ENCODE measurements at regions not wholly inside any gene's neighbourhood (a gene's known extent, or its start where the extent isn't known, plus 50 kb on each side); places are given as distances from the start of the nearest gene placed in this dataset.

DNA sequence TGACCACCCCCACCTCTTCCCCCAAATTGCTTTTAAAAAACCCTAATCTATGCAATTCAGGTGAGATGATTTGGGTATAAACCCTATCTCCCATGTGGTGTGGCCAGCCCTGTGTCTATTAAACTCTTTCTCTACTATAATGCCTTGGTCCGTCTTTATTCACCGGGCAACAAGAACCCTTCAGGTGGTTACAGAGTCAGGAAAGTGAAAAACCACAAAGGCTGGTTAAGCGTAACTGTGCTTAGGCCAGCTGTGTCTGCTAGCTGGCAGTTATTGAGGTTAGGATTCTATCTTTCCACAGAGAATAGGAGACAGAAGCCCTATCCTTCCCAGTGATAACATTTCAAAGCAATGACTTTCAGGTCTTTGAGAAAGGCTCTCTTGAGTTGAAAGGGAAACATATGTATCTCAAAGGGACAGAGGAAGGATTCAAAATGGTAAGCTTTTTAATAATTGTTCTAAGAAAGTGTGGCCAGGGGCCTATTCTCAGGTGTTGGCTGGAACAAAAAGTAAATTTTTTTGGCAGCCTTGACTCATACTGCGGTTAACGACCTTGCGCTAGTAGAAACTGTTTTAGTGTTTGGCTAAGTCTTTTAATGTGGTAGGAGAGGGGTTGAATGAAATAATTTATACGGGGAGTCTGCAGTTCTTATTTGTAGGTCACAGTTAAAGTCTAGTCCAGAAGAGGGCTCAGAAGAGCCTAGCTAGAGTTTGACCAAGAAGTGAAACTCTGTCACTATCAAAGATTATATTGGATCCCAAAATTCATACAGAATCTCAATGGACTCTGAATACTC lies 89.0 kb downstream of the NPAP1 start:
- no peak for DNase-seq
- Mint-ChIP-seq H3K4me1 (no peaks in the 10 kb centered on the region), H3K36me3 (ENCODE audit: low read depth) (no peaks in the 10 kb centered on the region), H3K27ac (no peak overlapping the region), H3K27me3 (ENCODE audit: low read depth, poor library complexity) (peaks cover 6% of the 10 kb centered on the region), H3K4me3 (no peak overlapping the region), H3K9me3 (peaks cover 38% of the 10 kb centered on the region)
- TF ChIP-seq, protein P1, sequence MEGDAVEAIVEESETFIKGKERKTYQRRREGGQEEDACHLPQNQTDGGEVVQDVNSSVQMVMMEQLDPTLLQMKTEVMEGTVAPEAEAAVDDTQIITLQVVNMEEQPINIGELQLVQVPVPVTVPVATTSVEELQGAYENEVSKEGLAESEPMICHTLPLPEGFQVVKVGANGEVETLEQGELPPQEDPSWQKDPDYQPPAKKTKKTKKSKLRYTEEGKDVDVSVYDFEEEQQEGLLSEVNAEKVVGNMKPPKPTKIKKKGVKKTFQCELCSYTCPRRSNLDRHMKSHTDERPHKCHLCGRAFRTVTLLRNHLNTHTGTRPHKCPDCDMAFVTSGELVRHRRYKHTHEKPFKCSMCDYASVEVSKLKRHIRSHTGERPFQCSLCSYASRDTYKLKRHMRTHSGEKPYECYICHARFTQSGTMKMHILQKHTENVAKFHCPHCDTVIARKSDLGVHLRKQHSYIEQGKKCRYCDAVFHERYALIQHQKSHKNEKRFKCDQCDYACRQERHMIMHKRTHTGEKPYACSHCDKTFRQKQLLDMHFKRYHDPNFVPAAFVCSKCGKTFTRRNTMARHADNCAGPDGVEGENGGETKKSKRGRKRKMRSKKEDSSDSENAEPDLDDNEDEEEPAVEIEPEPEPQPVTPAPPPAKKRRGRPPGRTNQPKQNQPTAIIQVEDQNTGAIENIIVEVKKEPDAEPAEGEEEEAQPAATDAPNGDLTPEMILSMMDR (IDR thresholded peaks at IDR 0.05) = no peak

DNA sequence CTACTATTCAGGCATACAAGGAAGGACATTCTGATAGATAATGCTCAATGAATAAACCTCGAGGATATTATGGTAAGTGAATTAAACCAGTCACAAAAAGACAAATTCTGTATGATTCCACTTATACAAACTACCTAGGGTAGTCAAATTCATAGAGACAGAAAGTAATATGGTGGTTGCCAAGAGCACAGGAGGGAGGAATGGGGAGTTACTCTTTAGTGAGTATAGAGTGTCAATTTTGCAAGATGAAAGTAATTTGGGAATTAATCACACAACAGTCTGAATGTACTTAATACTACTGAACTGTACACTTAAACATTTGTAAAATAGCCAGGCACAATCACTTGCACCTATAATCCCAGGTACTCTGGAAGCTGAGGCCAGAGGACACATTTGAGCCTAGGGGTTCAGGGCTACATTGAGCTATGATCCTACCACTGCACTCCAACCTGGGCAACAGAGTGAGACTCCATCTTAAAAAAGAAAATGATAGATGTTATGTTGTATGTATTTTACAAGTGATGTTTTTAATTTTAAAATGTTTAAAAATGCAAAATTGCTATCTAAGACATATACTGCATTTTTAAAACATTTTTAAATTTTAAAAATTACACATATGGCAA lies 91.0 kb downstream of the NPAP1 start:
- no peak overlapping the region for H3K4me3 Mint-ChIP-seq
- H3K36me3 Mint-ChIP-seq (ENCODE audit: low read depth) = peaks cover 1% of the 10 kb centered on the region
- peaks cover 32% of the 10 kb centered on the region for H3K9me3 Mint-ChIP-seq

DNA sequence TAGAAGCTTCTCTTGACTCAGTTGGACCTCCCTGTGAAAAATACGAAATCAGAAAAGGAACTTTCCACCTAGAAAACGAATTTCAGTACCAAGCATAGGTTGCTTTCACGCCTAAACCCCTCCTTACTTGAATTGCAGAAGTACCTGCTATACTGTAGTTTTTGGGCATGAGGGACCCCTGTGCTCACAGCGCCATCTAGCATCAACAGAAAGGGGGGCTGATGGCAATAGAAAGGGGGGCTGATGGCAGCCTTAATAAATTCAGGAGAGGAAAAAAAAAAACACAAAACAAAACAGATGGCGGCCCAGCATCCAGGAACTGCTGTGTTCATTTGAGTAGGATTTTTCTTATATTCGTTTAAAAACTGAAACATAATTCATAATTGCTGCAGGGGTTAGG lies 96.7 kb downstream of the NPAP1 start:
- H3K36me3 Mint-ChIP-seq (ENCODE audit: low read depth) = peaks cover 9% of the 10 kb centered on the region
- DNase-seq = no peak
- H3K4me1 Mint-ChIP-seq = no peaks in the 10 kb centered on the region
- H3K27me3 Mint-ChIP-seq (ENCODE audit: low read depth, poor library complexity) = peaks cover 17% of the 10 kb centered on the region
- H3K27ac Mint-ChIP-seq = no peak overlapping the region
- peak overlapping the region; percentile 91 for H3K4me3 Mint-ChIP-seq
- TF ChIP-seq, protein P1 (IDR thresholded peaks at IDR 0.05) = no peak
- H3K9me3 Mint-ChIP-seq = peaks cover 53% of the 10 kb centered on the region

More for the DNA sequence above, 91.0 kb downstream of the NPAP1 start:
- H3K27ac Mint-ChIP-seq = no peak overlapping the region
- no peaks in the 10 kb centered on the region for H3K4me1 Mint-ChIP-seq
- no peak for DNase-seq
- no peaks in the 10 kb centered on the region for H3K27me3 Mint-ChIP-seq (ENCODE audit: low read depth, poor library complexity)
- TF ChIP-seq, protein P1 (IDR thresholded peaks at IDR 0.05) = no peak

DNA sequence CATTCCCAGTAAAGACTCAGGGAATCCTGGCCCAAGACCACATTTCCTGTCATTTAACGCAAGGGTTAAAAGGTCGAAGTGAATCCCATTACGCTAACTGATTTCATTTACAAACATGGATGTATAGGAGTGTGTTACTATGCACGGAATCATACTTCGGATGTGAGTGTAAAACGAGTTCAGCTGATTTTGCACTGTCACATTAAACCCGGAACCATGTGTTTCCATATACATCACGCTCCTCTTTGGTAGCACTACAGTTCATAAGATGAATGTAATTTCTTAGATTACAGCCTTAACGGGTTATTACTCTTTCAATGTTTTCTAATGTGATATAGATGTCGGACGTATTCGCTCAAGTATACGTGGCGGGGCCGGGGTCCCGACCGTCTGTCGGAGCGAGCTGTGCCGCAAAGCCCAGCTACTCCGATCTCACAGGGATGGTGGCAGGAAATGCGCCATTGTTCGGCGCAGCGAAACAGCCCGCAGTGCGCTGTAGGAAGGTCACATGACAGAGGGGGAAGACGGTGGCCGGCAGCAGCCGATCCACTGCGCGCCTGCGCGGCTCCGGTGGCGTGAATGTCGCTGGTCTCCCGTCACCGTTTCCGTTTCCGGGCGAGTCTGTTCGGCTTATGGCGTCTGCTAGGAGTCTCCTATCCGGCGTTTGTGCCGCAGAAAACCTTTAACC lies 97.3 kb downstream of the NPAP1 start:
- peaks cover 18% of the 10 kb centered on the region for H3K27me3 Mint-ChIP-seq (ENCODE audit: low read depth, poor library complexity)
- TF ChIP-seq, protein P1 (IDR thresholded peaks at IDR 0.05) = no peak
- DNase-seq = peak; percentile 79
- peaks cover 53% of the 10 kb centered on the region for H3K9me3 Mint-ChIP-seq
- peaks cover 9% of the 10 kb centered on the region for H3K36me3 Mint-ChIP-seq (ENCODE audit: low read depth)
- peak overlapping the region; percentile 98 for H3K27ac Mint-ChIP-seq
- H3K4me1 Mint-ChIP-seq = no peaks in the 10 kb centered on the region
- H3K4me3 Mint-ChIP-seq = peak overlapping the region; percentile 91

DNA sequence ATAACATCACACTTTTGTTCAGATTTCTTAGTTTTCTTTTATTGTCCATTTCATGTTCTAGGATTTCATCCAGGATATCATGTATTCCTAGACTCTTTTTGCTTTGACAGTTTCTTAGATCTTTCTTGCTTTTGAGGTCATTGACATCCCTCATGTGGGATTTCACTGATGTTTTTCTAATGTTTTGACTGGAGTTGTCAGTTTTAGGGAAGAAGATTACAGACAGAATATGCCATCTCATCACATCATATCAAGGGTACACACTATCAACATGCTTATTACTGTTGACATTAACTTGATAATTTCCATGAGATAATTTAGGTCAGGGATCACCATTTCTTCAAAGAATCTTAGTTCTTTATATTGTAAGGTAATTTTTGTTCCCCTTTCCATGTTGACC lies 101.7 kb downstream of the NPAP1 start:
- Mint-ChIP-seq H3K4me1 (no peaks in the 10 kb centered on the region), H3K36me3 (ENCODE audit: low read depth) (peaks cover under 1% of the 10 kb centered on the region), H3K27ac (no peak overlapping the region), H3K9me3 (peaks cover 49% of the 10 kb centered on the region), H3K4me3 (no peak overlapping the region), H3K27me3 (ENCODE audit: low read depth, poor library complexity) (peaks cover 25% of the 10 kb centered on the region)
- TF ChIP-seq, protein P1 (IDR thresholded peaks at IDR 0.05) = no peak
- no peak for DNase-seq

Measured in nephron progenitor cell (in vitro differentiated cells).